Esophagus squamous epithelium (tissue), 4 donors: ENCODE measurements at regions not wholly inside any gene's neighbourhood (a gene's known extent, or its start where the extent isn't known, plus 50 kb on each side); places are given as distances from the start of the nearest gene placed in this dataset.

Source experiments
- CTCF ChIP-seq, 6 experiments: fragments of 450-650 bp in 4 of 6; fragments of 200-600 bp in 2 of 6; sonication (generic) in 2 of 6; IDR thresholded peaks; one replicate each; pipeline ENCODE4 v1.5.1; 2016 to 2019; ENCODE audit warnings: antibody characterized with exemption in 6 of 6, mild to moderate bottlenecking in 4 of 6, moderate library complexity in 4 of 6
- POLR2A ChIP-seq, 4 donors: fragments of 450-650 bp; IDR thresholded peaks; one replicate each; pipeline ENCODE4 v1.6.1; 2017; ENCODE audit warnings: antibody characterized with exemption in 4 of 4, mild to moderate bottlenecking in 4 of 4, moderate library complexity in 3 of 4

- TF ChIP-seq POLR2A (IDR thresholded peaks at IDR 0.05) = no peak
- TF ChIP-seq CTCF (IDR thresholded peaks at IDR 0.05) = no peak
Measured at GRCh38 chr4:79514621-79515329, 106.7 kb upstream of the GK2 start.
